Suprapubic skin (tissue), 3 donors: ENCODE measurements at regions not wholly inside any gene's neighbourhood (a gene's known extent, or its start where the extent isn't known, plus 50 kb on each side); places are given as distances from the start of the nearest gene placed in this dataset.

Experiments used
- EP300 ChIP-seq: sonication (generic); formaldehyde crosslinking; IDR thresholded peaks from one replicate; pipeline ENCODE4 v1.6.1; 2017; ENCODE audit warnings: antibody characterized with exemption
- POLR2A ChIP-seq, 2 donors: fragments of 450-650 bp; IDR thresholded peaks; one replicate each; pipeline ENCODE4 v1.6.1; 2017; ENCODE audit warnings: antibody characterized with exemption in 2 of 2, mild to moderate bottlenecking in 2 of 2, moderate library complexity in 2 of 2
- TF ChIP-seq, protein P1 (sequence below), 2 donors: fragments of 200-600 bp in 1 of 2; fragments of 450-650 bp in 1 of 2; sonication (generic) in 1 of 2; IDR thresholded peaks; one replicate each; pipeline ENCODE4 v1.5.1; 2016 to 2019; ENCODE audit warnings: antibody characterized with exemption in 2 of 2, mild to moderate bottlenecking in 1 of 2, moderate library complexity in 1 of 2

DNA sequence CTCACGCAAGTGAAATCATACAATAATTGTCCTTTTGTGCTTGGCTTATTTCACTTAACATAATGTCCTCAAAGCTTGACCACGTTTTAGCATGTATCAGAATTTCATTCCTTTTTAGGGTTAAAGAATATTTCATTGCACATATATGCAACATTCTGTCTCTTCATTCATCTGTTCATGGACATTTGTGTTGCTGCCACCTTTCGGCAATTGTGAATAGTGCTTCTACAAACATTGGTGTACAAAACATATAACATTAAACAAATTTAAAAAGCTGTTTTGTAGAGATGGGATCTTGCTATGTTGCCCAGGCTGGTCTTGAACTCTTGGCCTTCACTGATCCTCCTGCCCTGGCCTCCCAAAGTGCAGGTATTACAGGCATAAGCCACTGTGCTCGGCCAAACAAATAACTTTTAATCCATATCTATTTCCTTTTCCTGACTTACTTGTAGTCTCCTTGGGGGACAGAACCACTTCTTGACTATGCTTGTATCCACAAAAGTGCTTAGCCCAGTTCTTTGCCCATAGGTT is 209.3 kb downstream of the SLC4A3 start:
- TF ChIP-seq, protein P1, sequence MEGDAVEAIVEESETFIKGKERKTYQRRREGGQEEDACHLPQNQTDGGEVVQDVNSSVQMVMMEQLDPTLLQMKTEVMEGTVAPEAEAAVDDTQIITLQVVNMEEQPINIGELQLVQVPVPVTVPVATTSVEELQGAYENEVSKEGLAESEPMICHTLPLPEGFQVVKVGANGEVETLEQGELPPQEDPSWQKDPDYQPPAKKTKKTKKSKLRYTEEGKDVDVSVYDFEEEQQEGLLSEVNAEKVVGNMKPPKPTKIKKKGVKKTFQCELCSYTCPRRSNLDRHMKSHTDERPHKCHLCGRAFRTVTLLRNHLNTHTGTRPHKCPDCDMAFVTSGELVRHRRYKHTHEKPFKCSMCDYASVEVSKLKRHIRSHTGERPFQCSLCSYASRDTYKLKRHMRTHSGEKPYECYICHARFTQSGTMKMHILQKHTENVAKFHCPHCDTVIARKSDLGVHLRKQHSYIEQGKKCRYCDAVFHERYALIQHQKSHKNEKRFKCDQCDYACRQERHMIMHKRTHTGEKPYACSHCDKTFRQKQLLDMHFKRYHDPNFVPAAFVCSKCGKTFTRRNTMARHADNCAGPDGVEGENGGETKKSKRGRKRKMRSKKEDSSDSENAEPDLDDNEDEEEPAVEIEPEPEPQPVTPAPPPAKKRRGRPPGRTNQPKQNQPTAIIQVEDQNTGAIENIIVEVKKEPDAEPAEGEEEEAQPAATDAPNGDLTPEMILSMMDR (IDR thresholded peaks at IDR 0.05), result peak in 1 of 2 donors; percentile 25
- no peak for TF ChIP-seq POLR2A (IDR thresholded peaks at IDR 0.05)
- TF ChIP-seq EP300, result no peak
